C4-2B (cell line): ENCODE measurements at regions not wholly inside any gene's neighbourhood (a gene's known extent, or its start where the extent isn't known, plus 50 kb on each side); places are given as distances from the start of the nearest gene placed in this dataset.
"Not testable (repeated sequence)": the region's sequence is repeated elsewhere in the genome, so short reads cannot be mapped to it uniquely, and the experiment has no call there.

Source experiments
- ZFX ChIP-seq: fragments of 450-650 bp; IDR thresholded peaks from 2 replicates; pipeline ENCODE4 v1.6.1; 2017
- TF ChIP-seq, protein P1 (sequence below): fragments of 450-650 bp; conservative IDR thresholded peaks from 2 replicates; pipeline ENCODE4 v1.5.1; 2017; ENCODE audit warnings: mild to moderate bottlenecking

DNA sequence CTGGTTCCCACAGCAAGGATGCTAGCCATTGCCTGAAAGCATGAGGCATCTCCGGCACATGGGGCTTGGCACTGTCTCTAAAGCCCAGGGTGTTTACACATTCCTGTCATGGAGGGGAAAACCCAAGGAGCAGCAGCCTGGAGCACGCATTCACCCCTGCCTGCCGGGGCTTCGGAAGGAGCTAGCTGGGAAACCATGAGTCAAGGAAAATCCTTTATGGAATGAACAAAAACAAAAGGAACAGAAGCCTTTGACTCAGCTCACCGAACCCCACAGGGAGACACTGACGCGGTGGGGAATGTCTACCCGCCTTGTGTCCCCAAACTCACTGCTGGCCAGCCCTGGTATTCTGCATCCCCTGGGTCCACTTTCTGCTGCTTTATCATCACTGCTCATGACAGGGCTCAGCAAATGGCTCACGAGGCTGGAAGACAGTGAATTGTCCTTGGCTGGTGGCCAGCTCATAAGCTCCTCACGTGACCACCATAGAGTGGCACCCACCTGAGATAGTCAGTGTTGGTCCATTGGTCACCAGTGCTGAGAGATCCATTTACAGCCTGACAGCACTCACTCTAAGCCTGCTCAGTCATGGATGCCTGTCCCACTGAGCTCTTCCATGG is 137.2 kb downstream of the NPIPB11 start:
- TF ChIP-seq, protein P1, sequence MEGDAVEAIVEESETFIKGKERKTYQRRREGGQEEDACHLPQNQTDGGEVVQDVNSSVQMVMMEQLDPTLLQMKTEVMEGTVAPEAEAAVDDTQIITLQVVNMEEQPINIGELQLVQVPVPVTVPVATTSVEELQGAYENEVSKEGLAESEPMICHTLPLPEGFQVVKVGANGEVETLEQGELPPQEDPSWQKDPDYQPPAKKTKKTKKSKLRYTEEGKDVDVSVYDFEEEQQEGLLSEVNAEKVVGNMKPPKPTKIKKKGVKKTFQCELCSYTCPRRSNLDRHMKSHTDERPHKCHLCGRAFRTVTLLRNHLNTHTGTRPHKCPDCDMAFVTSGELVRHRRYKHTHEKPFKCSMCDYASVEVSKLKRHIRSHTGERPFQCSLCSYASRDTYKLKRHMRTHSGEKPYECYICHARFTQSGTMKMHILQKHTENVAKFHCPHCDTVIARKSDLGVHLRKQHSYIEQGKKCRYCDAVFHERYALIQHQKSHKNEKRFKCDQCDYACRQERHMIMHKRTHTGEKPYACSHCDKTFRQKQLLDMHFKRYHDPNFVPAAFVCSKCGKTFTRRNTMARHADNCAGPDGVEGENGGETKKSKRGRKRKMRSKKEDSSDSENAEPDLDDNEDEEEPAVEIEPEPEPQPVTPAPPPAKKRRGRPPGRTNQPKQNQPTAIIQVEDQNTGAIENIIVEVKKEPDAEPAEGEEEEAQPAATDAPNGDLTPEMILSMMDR: not testable (repeated sequence)
- TF ChIP-seq ZFX: not testable (repeated sequence)
